ENCODE measurements at regions not wholly inside any gene's neighbourhood (a gene's known extent, or its start where the extent isn't known, plus 50 kb on each side); places are given as distances from the start of the nearest gene placed in this dataset.

DNA sequence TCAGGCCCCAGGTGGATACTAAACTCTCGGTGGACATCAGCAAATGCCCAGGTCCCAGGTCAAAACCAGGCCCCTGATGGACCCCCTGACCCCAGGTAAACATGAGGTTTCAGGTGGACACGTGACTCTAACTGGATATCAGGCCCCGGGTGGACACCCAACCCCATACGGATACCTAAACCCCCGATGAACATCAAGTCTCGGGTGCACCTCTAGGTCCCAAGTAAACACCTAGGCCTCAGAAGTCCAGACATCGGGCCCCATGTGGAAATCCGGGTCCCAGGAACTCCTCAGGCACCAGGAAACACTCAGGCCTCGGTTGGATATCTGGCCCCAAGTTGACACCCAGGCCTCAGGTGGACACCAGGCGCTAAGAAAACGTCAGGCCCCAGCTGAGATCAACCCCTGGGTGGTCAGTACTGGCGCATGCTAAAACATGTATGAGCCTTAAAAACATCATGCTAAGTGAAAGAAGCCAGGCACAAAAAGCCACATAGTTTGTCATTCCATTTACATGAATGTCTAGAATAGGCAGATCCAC lies 54.4 kb upstream of the SEPTIN5 start:
- CTCF ChIA-PET (ENCODE audit: low intra/inter-chr PET ratio), result interaction anchor here (0.6 kb wide), 1 partner anchor 1792 kb away, joined by 3 read pairs; no protein-coding TSS in a partner anchor
- peaks cover 5% of the 10 kb centered on the region for H3K9me1 ChIP-seq (ENCODE audit: control insufficient read depth, insufficient read depth, low read length)
- no peak for FAIRE-seq
- intact Hi-C loops (cut with micrococcal nuclease), result loop anchor here (10.0 kb wide), 2 partner anchors 55 kb away; partner anchors contain the start of gene SEPTIN5
- no peaks in the 10 kb centered on the region for H4K20me1 ChIP-seq (replicated peaks; ENCODE audit: control insufficient read depth, insufficient read depth, low read length)
- no peak for ATAC-seq
- H3K4me2 ChIP-seq (ENCODE audit: insufficient read depth, low read length), result no peak overlapping the region
- H3K27me3 ChIP-seq (ENCODE audit: control insufficient read depth in 2 of 2, insufficient read depth in 2 of 2, low read length in 2 of 2), result peaks cover 20 to 23% of the 10 kb centered on the region in 2 experiments; a peak in 4 of 5 replicates
- H3K27ac ChIP-seq (ENCODE audit: extremely low read depth, low read depth, low read length), result no peak overlapping the region
- DNase-seq (ENCODE audit: extremely low read depth in 1 of 4, low spot score in 3 of 4), result peak in 1 of 4 experiments; percentile 29
- TF ChIP-seq ZNF75A (CRISPR knock-in tag; IDR thresholded peaks at IDR 0.05), result no peak
- 0 out of 2 replicates have a peak, but pooled peaks have one; percentile 8 for TF ChIP-seq CBFB (CRISPR knock-in tag; IDR thresholded peaks at IDR 0.05)
- no peak for TF ChIP-seq ZNF140 (CRISPR knock-in tag; IDR thresholded peaks at IDR 0.05)
- no peak for TF ChIP-seq HDAC2 (IDR thresholded peaks at IDR 0.05)
- no peak for TF ChIP-seq ELF4 (CRISPR knock-in tag; IDR thresholded peaks at IDR 0.05)
- TF ChIP-seq LEF1 (IDR thresholded peaks at IDR 0.05), result no peak
- no peak for TF ChIP-seq SNRNP70 (optimal IDR thresholded peaks at IDR 0.05; ENCODE audit: low read depth, low read length)
- no peak for TF ChIP-seq CBFA2T2 (conservative IDR thresholded peaks at IDR 0.05)
- TF ChIP-seq USF1 (CRISPR knock-in tag; IDR thresholded peaks at IDR 0.05), result peak; percentile 22; the same call in 1 of the 2 replicates
- no peak overlapping the region for H2AFZ ChIP-seq (ENCODE audit: low read depth, low read length)
- H3K4me1 ChIP-seq (replicated peaks in 1 of 2; ENCODE audit: control insufficient read depth in 2 of 2, insufficient read depth in 2 of 2, low read length in 2 of 2), result peaks cover 13 to 14% of the 10 kb centered on the region in 2 experiments; a peak in 4 of 5 replicates
- 47% methylated on average over 12 of the region's 12 CpGs for WGBS (ENCODE audit: insufficient coverage, low coverage, missing lambda C conversion rate)
- peak overlapping the region in 1 of 2 experiments; percentile 7; a peak in 2 of 4 replicates for H3K9ac ChIP-seq (ENCODE audit: insufficient read depth in 1 of 2, low read depth in 2 of 2, low read length in 2 of 2)
- POLR2A ChIA-PET, result interaction anchor here (0.6 to 7.8 kb wide), 2 partner anchors 17 to 157 kb away, joined by 3 to 80 read pairs; no protein-coding TSS in a partner anchor
- no peaks in the 10 kb centered on the region for H3K36me3 ChIP-seq (ENCODE audit: control insufficient read depth, insufficient read depth, low read length)
- in situ Hi-C loops (cut with MboI), result no loop called here
- no peaks in the 10 kb centered on the region for H3K9me3 ChIP-seq (replicated peaks; ENCODE audit: control insufficient read depth, insufficient read depth, low read depth, low read length)
- BruUV-seq (replicated peaks), result no TSS peak
- H3K79me2 ChIP-seq (ENCODE audit: control insufficient read depth, insufficient read depth, low read length), result no peaks in the 10 kb centered on the region
- H3K4me3 ChIP-seq, result no peak overlapping the region
